ENCODE measurements at regions not wholly inside any gene's neighbourhood (a gene's known extent, or its start where the extent isn't known, plus 50 kb on each side); places are given as distances from the start of the nearest gene placed in this dataset.

- TF ChIP-seq POLR2A (IDR thresholded peaks at IDR 0.05), result no peak
- no peak for TF ChIP-seq CTCF (IDR thresholded peaks at IDR 0.05)
Observed at GRCh38 chr9:115301581-115301980, 183.6 kb upstream of the TNC start.
